HG02763 (cell line): ENCODE measurements at regions not wholly inside any gene's neighbourhood (a gene's known extent, or its start where the extent isn't known, plus 50 kb on each side); places are given as distances from the start of the nearest gene placed in this dataset.

Experiments used
- ATAC-seq: cut with Tn5 transposase; IDR thresholded peaks from one replicate; pipeline ENCODE4 v1.9.1; 2021; ENCODE audit warnings: mild to moderate bottlenecking, moderate library complexity; ENCODE audit not compliant: unreplicated experiment

GRCh38 chr9:108095496-108095895, 605.9 kb upstream of the KLF4 start:
- ATAC-seq, result no peak

- ATAC-seq, result no peak
Observed at GRCh38 chr9:108094676-108094993, 605.1 kb upstream of the KLF4 start.

- ATAC-seq, result no peak
Observed at GRCh38 chr9:108093773-108094675, 604.5 kb upstream of the KLF4 start.

GRCh38 chr9:108088916-108089315, 599.3 kb upstream of the KLF4 start:
- no peak for ATAC-seq

GRCh38 chr9:108087781-108088180, 598.2 kb upstream of the KLF4 start:
- ATAC-seq, result no peak

GRCh38 chr9:108086624-108087023, 597.1 kb upstream of the KLF4 start:
- no peak for ATAC-seq

- ATAC-seq, result no peak
Observed at GRCh38 chr9:108085294-108085693, 595.7 kb upstream of the KLF4 start.

- no peak for ATAC-seq
Observed at GRCh38 chr9:108083796-108084352, 594.3 kb upstream of the KLF4 start.

- no peak for ATAC-seq
Observed at GRCh38 chr9:108083160-108083750, 593.7 kb upstream of the KLF4 start.

GRCh38 chr9:108081112-108081511, 591.5 kb upstream of the KLF4 start:
- no peak for ATAC-seq

GRCh38 chr9:108080285-108080684, 590.7 kb upstream of the KLF4 start:
- ATAC-seq, result no peak

GRCh38 chr9:108078811-108079210, 589.2 kb upstream of the KLF4 start:
- ATAC-seq, result no peak

GRCh38 chr9:108078375-108078774, 588.8 kb upstream of the KLF4 start:
- ATAC-seq, result no peak

GRCh38 chr9:108077556-108077955, 588.0 kb upstream of the KLF4 start:
- ATAC-seq, result no peak

- ATAC-seq, result no peak
Observed at GRCh38 chr9:108074900-108075299, 585.3 kb upstream of the KLF4 start.

- no peak for ATAC-seq
Observed at GRCh38 chr9:108073823-108074222, 584.3 kb upstream of the KLF4 start.

GRCh38 chr9:108072740-108073139, 583.2 kb upstream of the KLF4 start:
- ATAC-seq, result no peak

GRCh38 chr9:108070861-108071260, 581.3 kb upstream of the KLF4 start:
- no peak for ATAC-seq

GRCh38 chr9:108069991-108070390, 580.4 kb upstream of the KLF4 start:
- ATAC-seq, result no peak

GRCh38 chr9:108062680-108063079, 573.1 kb upstream of the KLF4 start:
- ATAC-seq, result no peak

- no peak for ATAC-seq
Observed at GRCh38 chr9:108060175-108060574, 570.6 kb upstream of the KLF4 start.

- no peak for ATAC-seq
Observed at GRCh38 chr9:108058135-108058814, 568.7 kb upstream of the KLF4 start.
